SK-N-MC (cell line): ENCODE measurements at regions not wholly inside any gene's neighbourhood (a gene's known extent, or its start where the extent isn't known, plus 50 kb on each side); places are given as distances from the start of the nearest gene placed in this dataset.

Source experiments
- EZH2 ChIP-seq: fragments of 200-600 bp; sonication (generic); IDR thresholded peaks from one replicate; pipeline ENCODE4 v1.6.1; 2017; ENCODE audit warnings: antibody characterized with exemption
- FOXP2 ChIP-seq: optimal IDR thresholded peaks from 2 replicates; pipeline ENCODE3; 2011; ENCODE audit warnings: mild to moderate bottlenecking, moderate library complexity; ENCODE audit not compliant: insufficient read depth; ENCODE audit errors: extremely low read length, control extremely low read depth
- POLR2AphosphoS5 ChIP-seq: IDR thresholded peaks from 2 replicates; pipeline ENCODE4 v1.6.1; 2012; ENCODE audit warnings: mild to moderate bottlenecking, low read depth, low read length, borderline replicate concordance

- TF ChIP-seq POLR2AphosphoS5 (no peak), EZH2 (no peak), FOXP2 (no peak)
Measured at GRCh38 chrX:1700757-1701156, 85.9 kb downstream of the ASMT start.
